GM19455 (cell line): ENCODE measurements at regions not wholly inside any gene's neighbourhood (a gene's known extent, or its start where the extent isn't known, plus 50 kb on each side); places are given as distances from the start of the nearest gene placed in this dataset.

ENCODE experiments used
- ATAC-seq: cut with Tn5 transposase; IDR thresholded peaks from one replicate; pipeline ENCODE4 v1.9.1; 2021; ENCODE audit not compliant: unreplicated experiment

DNA sequence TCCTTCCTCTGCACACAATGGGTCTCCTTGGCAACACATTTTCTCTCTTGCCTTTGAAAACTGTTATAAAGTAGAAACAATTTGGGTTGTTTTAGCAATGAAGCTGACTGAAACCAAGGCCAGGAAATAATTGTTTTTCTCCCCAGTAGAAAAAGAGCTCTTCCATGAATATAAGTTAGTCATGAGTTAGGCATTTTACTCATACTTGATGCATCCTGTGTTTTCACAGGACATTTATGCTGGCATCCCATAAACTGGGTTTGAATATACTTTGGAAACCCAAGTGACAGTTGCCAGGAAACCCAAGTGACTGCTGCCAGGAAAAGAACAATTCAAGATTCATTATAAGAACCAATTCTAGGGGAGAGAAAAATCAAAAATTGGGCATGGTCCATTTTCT, 128.6 kb upstream of the NPY2R start:
- ATAC-seq, result no peak

DNA sequence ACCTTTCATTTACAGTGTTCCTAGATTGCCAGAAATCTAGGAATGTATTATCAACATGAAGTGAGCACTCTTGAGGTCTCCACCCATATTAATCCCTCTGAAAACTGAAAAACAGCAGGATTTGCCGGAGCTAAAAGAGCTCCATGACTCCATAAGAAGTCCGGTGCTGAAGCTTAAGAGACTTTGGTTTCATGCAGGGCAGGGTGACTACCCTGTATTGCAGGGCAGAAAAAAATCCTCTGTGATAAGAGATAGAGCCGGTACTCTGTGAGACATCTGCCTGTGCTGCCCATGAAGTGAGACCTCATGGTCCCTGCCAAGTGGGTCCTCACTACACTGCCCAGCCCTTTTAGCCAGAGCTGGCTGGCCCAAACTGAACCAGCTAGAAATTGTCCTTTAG, 127.2 kb upstream of the NPY2R start:
- no peak for ATAC-seq

DNA sequence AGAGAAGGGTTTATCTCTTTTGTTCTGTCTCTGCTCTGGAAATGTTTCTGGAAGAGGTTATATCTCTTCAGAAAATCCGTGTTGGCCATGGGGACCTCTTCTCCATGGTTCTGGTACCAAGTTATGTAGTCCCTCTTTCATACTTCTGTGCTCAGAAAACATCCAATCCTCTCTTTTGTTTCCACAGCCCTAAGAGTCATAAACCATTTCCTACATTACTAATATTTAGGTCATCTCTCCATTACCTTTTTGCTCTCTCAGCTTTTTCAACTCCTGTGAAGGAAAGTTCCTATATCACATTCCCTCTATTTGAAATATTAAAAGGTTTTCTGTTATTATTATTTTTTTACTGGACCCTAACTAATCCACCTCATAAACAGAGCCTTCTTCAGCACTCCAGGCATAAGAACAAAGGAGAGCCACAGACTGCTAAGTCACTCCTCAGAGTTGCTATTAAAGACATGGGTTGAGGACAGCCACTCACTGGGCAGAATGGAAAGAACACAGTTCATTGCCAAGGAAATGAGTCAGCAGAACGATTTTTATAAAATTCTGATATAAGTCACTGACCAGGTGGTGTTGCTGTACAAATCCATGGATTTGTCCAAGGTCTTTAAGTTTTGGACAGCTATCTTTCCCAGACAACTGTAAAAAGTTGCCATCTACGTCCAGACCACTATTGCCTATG, 122.4 kb upstream of the NPY2R start:
- ATAC-seq, result no peak

DNA sequence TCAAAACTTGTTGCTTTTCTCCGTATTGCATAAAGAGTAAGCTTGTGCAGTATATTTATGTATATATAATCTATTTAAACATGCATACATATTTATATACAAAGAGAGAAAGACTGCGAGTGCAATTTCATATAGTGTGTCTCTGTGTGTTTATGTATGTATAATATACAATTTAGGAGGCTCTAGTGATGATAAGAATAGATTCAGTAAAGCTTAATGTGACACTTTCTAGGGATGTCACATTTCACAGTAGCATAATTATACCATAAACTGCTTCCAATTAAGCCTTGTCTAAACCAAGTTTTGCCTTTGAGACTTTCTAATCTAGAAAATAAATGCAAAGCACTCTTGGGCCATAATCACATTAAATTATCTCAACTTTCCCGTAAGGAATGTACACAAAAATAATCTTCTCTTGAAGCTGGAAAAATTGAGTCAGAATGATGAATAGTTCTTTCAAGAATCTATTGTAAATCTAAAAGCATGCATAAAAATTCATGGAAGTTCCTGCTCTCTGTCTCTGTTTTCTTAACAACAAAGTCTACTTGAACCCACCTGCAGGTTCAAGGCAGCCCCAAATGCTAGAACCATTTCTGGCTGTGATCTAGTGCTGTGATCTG, 114.1 kb upstream of the NPY2R start:
- no peak for ATAC-seq

DNA sequence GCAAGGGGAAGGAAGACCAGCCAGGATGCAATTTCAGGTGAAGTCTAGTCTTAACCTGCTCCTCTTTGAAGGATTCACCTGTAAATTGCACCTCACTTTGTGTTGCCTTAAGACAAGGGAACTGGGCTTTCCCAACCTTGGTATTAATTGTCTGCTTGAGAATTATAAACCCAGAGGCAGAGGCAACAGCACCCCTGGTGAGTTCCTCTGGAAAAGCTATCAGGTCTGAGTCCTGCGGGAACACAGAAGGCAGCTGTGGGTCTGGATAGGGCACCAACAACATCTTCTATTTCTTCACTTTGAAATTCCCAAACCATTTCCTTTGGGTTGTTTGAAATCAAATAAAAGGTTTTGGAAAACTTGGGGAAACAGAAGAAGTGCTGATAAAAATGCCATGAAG, 109.2 kb upstream of the NPY2R start:
- no peak for ATAC-seq

DNA sequence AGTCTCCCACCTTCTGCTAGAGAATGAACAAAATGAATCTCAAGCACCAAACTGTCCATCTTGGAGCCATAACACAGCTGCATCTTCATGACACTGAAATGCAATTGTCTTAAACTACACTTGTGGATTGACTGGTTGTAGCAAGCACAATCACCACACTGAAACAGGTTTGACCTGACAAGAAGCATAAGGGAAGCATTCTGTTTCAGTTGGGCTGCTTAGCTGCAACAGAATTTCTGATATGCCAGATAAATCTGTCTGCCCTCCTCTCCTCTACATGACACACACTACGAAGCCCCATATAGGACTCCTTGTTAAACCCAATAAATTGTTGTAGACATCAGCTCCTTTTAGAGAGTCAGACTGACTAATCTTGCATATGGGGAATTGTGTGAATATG, 101.8 kb upstream of the NPY2R start:
- no peak for ATAC-seq

DNA sequence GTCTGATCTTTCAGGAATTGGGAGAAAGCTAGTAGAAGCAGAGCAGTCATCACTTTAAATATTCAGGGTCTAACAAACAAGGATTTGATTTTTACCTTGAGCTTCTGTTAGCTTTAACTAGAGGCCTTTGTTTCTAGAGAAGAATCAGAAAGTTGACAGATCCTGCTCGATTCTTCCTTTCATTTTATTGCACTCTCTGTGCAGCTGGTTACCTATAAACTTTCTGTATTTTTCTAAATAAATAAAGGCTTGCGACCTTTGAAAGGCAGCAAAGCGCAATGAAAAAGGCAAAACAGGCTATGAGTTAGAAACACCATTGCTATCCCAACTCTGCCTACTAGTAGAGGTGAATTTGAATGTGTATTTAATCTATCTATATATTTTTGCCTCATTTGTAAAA, 101.4 kb upstream of the NPY2R start:
- no peak for ATAC-seq

DNA sequence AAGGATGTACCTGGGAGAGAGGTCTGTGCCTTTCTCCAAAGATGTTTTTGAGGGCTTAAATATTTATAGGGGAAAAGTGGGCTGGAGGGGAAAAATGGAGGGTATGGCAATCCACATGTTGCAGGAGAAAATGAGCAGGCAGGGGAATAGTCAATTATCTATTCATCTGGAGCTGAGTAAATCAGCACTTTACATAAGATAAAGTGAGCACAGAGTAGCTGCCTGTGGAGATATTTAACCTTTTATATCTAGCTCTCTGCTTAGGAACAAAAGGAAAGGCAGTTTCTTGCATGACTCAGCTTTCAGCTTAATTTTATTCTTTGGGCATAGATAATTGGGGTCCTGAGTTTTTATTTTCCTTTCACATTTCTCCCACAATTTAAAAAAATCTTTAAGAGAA, 93.6 kb upstream of the NPY2R start:
- no peak for ATAC-seq

DNA sequence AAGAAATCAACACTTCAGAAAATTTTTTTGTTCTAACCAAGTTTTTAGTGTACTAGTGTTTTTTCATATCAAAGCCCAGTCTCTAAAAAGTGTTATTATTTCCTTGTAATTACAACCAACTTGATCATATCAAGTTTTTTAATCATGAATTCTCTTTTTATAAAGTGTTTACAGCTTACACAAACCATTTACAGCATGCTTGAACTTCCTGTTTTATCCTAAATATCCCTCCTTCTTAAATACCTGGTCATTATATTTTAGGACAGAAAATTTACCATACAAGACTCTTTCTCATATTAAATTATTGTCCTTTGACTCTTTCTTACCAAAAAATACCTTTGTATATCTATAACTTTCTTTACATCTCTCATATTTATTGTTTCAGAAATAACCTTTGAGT, 89.4 kb upstream of the NPY2R start:
- no peak for ATAC-seq

DNA sequence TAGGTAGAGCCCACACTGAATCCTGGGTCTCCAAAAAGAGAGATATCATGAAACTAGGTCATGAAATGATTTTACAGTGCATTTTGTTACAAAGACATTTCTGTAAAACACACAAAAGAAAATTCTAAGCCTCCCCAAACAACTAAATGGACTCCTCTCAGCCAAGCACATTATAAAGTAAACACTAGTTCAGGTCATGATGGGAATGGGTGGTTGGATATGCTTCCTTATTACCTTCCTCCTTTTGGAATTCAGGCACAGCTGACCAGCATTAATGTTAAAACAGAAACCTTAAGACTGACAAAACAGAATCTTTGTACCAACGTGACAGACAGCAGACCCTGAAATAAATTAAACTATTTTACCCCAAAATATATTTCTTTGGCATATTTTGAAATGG, 87.9 kb upstream of the NPY2R start:
- no peak for ATAC-seq

DNA sequence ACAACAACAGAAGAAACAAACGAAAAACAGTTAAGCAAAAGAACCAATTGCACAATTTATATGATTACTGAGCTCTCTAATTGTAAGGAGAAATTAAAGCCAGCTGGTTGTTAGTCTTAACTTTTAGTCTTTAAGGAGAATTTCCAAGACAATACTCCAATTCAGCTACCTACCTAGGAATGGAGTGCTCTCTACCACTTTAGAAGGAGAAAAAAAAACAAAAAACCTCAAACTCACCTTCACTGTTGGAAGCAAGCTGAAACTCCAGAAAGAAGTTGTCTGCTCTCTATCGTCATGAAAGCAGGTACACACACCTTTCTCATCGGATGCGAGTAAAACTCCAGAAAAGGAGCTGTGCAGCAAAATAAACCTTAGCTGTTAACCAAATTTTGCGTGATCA, 86.1 kb upstream of the NPY2R start:
- ATAC-seq, result no peak

DNA sequence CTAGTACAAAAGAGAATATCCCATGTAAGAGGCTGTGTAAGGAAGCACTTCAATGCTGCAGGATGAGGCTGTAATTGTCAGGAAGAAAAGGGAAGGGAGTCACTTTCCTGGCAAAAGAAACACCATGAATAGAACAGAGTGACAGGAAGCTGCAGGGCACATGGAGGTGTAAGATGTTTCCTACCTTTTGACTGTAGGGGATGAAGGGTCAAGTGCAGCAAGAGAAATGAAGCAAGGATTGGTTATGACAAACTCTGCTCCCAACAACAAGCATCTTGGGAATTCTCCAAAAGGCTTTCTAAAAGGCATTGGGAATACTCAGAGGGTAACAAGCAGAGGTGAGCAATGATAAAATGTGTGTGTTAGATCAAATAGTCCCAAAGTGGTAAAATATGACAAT, 74.3 kb upstream of the NPY2R start:
- no peak for ATAC-seq

DNA sequence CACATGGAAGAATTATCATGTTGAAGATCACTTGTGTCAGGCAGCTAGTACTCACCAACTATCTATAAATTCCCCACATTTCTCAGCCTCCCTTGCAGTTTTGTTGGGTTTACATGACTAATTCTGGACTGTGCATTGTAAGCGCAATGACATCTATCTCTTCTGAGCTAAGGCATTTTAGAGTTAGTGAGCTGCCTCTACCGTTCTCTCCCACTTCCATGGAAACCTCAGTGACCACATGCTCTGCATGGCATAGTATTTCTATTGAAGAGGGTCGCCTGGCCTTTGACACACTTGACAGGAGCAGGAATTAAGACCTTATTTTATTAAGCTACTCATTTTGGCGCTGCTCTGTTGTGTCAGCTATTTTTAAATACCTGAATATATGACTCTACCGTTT, 67.5 kb upstream of the NPY2R start:
- no peak for ATAC-seq

DNA sequence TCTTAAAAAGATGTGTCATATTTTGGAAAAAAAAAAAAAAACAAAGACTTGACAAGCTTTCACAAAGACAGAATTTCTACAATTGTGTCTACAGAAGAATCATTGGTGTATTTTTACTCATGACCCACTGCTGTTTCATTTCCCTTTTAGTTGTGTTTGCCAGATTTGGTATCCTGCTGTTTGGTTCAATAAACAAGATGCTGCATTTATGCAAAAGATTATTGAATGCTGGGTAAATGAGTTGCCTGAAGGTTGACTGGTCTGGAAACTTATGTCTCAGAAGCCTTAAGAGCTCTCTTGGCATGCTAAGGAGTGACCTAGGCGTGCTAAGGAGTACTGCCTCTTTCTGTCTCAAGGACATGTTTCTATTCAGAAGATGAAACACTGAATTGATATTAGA, 64.9 kb upstream of the NPY2R start:
- no peak for ATAC-seq
